Stimulated activated CD8-positive, alpha-beta memory T cell treated with anti-CD3 and anti-CD28 coated beads, Interleukin-15, amount 100 ng/mL, for 48 hours (primary cell): ENCODE measurements at regions not wholly inside any gene's neighbourhood (a gene's known extent, or its start where the extent isn't known, plus 50 kb on each side); places are given as distances from the start of the nearest gene placed in this dataset.

Experiments used
- DNase-seq, 2 donors: peaks; one replicate each; pipeline ENCODE4 v3.0.0-alpha.2; 2020; ENCODE audit warnings: low read depth in 2 of 2

DNA sequence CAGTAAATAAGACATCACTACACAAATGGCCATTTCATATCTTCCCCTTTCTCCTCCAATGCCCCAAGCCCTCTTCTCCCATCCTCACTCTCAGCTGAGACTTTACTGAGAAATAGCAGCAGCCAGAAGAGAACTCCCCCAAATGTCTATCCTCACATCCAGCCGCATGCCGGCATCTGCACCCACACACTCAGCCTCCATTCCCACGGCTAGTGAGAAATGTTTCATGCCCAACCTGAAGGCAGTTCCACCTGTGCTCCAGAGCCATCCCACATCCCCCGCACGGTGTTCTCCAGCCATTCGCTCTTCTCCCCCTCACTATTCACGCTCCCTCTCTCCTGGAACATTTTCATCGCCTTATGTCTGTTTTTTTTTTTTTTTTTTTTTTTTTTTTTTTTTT is 208.7 kb upstream of the DIO3 start:
- no peak for DNase-seq

DNA sequence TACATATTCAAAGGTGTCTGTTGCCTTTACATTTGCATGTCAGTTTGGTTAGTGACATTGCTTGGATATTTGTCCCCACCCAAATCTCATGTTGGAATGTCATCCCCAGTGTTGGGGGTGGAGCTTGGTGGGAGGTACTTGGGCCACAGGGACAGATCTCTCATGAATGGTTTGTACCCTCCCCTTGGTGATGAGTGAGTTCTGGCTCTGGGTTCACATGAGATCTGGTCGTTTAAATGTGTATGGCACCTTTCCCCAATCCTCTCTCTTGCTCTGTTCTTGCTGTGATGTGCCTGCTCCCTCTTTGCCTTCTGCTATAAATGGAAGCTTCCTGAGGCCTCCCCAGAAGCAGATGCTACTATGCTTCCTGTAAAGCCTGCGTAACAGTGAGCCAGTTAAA is 207.9 kb upstream of the DIO3 start:
- no peak for DNase-seq

DNA sequence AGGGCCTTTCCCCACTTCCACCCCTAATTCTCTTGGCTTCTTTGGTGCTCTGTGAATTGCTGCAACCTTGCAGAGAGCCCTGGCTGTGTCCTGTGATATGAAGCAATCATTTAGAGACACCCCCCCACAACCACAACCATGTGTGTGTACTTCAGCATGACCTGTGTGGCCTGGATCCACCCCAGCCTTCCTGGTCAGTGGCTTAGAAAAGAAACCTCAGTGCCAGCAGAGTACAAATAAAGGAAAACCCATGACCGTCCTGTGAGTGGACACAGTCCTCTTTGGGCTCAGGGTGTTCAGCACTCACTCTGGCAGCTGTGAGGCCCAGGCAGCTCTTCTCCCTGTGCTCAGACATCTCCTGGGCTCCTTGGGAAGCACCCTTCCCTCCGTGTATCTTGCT is 206.6 kb upstream of the DIO3 start:
- DNase-seq, result no peak

DNA sequence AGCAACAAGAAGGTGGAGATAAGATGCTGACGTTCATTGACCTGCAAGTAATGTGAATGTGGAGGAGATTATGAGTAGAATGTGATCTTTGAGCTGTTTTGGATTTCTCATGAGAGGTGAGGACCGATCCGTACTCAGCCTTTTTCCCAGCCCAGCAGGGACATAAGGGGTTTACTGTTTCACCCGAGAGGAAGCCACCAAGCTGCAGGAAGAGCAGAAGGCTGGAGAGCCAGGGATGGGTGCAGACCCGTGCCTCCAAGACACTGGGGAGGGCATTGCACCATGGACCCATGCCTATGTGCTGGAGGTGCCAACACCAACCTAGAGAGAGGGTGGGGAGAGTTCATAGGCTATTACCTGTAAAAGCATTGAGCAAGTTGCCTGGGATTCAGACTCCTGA is 206.0 kb upstream of the DIO3 start:
- no peak for DNase-seq

DNA sequence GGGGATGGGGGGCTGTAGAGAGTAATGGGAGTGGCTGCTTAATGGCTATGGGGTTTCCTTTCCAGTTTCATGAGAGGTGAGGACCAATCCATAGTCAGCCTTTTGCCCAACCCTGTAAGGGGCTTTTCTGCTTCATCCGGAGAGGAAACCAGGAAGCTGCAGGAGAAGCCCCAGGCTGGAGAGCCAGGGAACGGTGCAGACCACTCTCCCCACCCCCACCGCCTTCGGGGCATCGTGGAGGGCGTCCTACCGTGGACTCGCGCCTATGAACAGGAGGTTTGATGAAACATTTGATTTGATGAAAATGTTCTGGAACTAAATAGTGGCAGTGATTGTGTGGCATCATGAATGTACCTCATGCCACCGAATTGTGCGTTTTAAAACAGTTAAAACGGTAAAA is 204.3 kb upstream of the DIO3 start:
- DNase-seq, result no peak

DNA sequence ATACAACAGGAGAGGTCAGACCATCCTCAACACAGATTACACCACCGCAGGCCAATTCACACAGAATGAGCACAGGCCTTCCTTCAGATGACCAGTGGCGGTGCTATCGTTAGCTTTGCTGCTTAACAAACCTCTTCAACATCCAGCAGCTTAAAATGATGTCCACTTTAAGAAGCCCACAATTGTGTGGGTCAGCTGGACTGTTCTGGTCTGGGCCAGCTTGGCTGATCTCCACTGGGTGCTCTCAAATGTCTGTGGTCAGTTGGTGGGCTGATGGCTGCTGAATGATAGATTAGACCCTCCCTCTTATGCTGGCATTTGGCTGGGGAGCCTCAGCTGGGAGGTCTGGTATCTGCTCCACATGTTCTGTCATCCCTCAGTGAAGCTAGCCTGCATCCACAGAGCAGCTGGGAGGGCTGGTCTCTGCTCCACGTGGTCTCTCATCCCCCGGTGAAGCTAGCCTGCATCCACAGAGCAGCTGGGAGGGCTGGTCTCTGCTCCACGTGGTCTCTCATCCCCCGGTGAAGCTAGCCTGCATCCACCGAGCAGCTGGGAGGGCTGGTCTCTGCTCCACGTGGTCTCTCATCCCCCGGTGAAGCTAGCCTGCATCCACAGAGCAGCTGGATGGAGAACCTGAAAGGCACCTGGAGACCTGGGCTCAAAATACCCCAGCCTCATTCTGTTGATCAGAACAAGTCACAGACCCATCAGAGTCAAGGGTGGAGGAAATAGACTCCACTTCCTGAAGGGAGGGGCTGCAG is 203.6 kb upstream of the DIO3 start:
- DNase-seq, result no peak

DNA sequence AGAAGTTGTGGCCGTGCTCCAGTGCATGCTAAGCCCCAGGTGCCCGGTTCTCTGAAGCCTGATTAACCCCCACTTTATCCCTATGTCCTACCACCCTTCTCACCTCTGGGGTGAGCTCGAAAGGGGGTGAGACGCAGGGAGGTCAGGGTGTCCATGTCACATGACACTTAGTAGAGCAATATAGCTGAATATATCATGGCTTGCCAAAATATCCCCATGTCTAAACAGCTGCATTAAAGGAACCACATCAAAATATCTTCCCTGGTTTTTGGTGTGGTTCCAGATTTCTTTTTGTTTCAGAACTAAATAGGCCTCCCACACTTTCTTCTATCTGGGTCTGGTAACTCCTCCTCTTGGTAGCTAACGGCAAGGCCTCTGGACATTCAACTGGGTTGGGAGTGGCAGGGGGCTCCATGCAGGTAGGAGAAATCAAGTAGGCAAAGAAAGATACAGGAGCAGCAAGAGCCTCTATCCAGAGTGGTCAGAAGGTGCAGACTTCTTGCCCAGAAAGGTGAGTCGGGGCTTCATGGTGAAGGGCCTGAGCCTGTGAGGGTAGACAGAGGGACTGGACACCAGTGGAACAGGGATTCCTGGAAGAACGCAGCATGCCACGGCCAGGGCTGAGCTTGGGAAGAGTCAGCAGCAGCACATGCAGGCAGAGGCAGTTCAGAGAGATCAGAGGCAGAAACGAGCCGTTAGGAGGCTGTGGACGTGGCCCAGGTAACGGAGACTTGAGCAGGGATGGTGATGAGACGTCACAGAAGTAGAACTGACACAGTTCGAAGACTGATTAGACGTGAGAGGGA is 202.8 kb upstream of the DIO3 start:
- DNase-seq, result no peak

DNA sequence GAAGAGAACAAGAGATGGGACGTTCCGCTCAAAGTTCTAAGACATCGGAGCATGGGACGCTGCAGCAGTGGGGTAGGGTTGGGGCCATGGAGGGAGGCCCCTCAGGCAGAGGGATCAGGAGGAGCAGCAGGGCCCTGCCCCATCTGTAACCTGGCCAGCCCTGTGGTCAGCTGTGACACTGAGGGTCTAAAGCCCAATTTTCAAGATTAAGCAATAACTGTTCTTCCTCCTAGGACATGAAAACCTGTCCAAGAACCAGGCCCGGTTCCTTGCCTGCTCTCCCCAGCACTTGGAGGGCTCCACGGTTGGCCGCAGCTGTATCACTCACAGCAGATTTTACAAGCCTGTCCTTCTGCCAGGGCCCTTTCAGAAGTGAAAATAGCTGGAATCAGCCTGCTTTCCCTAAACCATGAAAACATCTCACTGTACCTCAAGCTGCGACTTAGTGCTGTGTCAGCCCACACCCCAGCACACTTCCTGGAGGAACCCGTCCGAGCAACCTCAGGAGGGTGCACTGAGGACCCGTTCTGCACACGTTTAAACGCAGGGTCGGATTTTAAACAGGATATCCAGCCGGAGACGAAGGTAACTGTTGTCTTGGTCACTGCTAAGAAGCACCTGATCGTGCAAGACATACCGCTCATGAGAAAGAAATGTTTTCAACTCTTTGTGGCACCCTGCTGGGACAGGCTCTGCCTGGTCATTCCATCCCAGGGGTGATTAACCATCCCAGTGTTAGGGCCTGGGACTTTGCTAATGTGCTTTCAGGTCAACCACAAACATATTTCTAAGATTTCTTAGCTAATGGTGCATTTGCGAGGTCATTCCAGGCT is 201.9 kb upstream of the DIO3 start:
- no peak for DNase-seq

DNA sequence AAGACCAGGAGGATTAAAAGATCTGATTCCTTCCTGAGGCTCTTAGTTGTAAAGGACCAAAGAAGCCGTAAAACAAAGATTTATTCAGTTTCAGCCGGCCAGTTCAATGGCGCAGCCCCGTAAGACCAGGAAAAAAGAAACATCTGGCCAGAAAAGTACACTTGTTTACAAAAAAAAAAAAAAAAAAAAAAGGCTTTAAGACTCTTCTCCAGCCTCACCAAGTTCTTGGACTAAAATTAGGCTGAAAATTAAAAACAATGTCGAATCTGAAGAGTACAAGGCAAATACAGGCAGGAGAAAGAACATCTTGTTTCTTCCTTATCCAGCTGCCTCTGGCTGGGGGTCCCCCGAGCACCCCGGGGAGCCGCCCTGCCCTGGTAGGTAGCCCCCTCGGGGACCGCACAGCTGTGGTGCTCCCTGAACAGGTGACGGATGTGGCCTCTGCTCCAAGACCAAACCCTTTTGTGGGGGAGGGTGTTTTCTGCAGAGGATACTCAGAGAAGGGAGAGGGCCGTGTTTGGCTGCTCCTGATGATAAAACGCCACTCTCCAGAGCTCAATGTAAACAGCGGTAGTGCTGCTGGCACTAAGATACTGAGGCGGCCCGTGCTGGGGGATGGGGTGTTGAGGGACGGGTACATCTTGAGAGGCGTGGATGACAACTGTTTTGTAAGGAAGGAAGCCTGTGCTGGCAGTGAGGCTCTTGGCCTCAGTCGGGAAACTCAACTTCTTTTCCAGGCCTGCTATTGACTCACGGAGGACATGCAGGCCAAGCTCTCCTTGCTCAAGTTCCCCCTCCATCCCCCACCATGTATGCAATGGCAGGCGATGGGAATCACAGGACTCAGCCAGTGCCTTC is 201.0 kb upstream of the DIO3 start:
- DNase-seq, result no peak

DNA sequence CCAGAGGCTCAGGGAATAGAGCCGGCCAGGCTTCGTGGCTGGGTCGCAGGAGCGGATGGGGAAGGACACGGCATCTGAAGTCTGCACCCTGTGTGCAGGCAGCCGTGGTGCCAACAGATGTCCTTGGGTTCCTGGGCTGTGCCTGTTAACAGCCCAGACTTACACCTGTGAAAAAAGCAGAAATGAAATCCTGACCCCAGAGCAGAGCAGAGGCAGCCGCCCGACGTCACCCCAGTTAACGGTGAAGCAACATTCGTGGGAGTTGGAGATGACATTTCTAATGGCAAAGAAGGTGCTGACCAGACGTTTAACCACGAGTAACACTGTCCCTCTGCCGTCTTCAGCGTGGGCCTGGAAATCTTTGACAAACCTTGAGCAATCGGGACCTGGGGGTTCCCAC is 200.3 kb upstream of the DIO3 start:
- DNase-seq, result no peak

DNA sequence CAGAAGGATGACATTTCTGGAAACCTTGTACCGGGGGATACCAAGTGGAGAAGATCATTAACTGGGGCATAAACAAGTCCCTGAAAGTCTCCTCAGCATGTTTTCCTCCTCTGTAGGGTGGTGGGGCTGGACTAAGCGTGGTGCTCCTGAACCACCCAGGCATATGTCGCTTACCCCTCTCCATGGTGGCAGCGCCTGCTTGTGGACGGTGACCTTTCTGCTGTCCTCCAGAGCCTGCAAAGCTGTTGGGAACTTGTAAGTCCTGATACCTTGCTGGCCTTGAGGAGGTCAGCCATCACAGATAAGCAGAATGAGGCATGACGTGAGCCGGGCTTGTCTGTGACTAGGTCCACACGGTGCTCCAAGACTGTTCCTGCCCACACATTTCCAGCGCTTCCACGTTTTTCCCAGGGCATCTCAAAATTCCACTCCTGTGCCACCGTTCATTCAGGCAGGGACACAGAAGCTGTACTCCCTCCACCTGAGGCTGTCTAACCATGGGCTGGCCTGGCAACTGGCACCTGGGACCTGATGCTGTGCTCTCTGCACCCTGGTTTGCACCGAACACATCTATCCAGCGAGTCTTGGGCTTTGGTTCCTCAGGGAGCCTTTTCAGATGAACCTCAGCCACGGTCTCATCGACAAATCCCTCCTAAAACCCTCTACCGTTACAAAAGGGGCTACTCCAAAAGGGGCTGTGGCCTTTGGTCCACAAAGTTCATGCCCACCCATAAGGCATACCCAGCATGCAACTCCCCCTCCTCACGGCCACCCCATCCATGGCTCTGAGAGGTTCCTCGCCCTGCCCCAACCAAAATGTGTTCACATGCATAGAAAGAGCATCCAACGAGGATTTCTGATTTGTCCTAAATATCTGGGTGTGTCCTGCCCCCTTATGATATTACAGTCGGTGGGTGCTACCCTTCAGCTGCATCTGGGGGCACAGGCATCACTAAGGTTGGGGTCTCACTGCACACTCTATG is 199.6 kb upstream of the DIO3 start:
- DNase-seq, result no peak

DNA sequence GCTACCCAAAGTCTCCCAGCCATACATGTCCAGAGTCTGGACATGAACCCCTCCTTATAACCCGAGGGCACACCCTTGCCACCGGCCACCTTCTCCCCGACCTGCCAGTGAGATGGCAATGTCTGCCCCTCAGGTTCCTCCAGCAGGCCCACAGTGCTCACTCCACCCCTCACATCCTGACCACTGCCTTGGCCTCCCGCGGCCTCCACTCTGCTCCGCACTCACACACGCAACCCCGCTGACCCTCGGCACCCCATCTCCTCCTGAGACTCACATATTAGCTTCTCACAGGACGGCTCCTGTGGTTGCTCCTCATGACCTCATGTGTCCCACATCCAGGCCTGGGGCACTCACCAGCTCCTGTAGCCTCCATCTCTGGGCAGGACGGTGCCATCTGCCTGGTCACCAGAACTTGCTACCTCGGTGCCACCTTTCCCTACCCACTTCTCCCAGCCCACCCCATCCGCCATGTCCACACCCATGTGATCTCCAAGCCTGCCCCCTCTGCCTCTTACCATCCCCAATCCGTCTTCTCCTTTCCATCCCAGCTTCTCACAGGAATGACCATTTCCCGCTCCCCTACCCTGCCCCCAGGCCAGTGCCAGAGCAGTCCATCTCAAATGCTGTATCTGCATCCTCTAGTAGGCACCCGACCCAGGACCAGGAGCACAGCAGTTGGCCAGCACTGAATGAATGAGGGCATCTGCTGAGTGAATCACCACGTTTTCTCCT is 198.6 kb upstream of the DIO3 start:
- DNase-seq, result no peak

DNA sequence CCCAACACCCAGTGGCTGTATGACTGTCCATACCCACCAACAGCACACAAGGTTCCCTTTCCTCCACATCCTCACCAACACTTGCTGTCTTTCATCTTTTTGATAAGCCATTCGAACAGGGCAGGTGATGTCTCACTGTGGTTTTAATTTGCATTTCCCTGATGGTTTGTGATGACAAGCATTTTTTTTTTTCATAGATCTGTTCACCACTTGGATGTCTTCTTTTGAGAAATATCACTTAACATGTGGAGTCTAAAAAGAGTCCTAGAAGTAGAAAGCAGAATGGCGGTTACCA is 198.1 kb upstream of the DIO3 start:
- no peak for DNase-seq

DNA sequence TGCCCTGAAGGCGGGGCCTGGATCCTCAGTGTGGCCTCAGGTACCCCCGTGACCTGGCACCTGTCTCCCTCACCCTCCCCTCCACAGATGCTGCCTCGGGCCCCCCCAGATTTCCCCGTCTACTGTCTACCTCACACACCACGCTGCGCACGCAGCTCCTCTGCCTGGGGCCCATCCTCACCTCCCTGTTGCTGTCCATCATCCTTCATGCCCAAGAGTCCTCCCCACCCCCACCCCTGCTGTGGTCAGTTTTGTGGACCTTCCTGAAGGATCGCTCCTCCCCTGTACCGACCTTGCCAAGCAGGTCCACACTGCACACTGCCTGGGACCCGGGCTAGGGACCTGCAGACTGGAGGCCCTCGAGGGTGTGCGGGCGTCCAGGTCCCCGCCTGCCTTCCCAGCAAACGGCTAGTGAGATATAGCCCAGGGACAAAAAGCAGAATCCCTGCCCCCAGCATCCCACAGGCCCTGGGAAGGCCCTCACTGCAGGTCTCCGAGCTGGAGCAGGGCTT is 197.4 kb upstream of the DIO3 start:
- DNase-seq, result no peak

DNA sequence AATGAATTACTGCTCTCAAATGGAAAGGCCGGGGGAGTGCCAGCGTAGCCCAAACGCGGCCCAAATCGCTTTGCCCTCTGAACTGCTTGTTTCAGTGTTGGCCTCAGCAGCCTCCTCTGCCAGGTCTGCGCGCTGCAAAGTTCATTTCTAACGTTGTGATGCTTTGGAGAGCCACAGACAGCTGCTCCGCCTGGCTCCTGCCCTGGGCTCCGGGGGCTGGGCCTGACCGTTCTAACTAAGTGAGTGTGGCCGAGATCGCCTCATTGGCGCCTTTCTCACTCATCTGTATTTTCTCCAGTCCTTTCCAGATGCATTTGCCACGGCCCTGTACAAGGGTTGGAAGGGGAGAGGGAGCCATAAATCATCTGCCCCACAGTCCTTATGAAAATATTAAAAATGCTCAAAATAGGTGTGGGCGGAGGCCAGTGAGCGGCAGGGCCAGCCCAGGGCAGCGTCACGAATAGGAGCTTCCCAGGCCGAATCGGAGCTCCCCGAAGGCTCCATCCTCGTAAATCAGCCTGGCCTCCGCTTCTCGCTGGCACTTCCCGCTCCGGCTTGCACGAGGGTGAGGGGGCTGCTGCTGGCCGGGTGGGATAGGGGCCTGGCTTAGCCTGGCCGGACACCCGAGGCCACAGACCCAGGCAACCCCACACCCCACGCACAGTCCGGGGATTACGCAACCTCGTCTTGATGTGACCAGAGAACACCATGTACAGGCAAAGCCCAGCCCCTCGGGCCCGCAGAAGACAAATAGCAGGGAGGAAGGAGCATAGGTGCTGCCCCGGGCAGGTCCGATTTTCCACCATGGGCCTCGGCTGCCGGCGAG is 196.6 kb upstream of the DIO3 start:
- no peak for DNase-seq

DNA sequence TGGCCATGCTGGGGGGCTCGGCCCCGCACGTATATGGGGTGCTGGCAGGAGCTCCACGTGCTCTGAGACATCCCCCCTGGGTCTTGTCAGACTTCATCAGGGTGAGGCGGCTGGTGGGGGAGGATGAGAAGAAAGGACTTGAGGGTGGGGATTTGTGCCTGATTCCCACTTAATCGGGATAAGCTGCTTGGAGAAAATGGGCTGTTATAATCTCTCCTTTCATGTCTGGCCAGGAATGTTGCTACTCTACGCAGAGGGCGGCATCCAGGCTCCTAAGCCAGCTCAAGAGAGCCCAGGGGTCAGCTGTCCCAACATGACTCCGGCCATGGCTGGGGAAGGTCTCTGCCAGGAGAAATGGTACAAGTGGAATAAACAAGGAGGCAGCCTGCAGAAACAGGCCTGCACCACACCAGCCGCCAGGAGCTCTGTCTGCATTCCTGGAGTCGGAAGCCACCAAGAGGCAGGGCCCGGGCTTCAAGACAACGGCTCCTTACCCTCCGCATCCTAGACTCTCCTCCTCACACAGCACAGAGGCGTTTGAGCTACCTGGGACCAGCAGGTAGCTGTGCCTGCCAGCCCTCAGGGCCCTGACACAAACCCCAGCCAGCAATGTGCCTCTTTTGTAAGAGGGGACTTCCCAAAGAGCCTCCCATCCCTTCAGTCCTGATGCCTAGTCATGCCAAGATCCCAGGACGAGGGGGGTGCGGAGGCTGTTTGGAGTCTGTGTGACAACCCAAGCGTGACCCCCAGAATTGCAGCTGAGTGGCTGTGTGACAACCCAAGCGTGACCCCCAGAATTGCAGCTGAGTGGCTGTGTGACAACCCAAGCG is 195.8 kb upstream of the DIO3 start:
- DNase-seq, result no peak

DNA sequence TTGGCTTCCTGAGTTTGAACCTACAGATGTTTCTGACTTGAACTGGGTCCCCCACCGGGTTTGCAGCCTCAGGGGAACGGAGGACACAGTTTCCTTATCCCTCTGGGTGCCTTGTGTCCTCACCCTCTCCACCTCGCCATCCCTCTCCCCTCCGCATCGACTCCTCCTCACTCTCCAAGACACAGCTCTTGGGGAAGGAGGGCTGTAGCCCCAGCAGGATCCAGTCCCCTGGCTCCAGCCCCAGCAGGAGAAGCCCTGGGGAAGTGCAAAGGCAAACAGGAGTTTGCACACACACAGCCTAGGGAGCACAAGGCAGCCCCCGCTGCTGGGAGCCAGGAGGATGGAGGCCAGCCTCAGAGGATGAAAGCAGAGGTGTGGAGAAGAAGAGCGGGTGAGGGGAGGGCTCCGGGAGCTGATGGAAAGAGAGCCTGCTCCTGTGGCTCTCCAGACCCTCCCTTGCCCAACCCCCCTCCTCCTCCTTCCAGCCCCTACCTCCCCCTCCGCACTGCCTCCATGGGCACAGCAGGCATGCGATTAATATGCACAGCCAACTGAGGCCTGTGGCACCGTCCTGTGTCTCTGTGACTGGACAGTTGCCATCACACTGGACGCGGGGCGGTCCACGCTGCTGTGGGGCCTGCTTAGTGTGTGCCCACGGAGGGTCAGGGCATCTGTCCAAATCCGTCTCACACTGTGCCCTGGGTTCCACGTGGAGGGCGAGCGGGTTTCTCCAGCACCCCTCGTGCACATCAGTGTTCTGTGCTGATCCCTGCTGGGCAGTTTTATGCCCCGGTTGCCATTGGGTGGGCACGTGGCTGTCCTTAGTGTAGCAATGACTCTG is 193.7 kb upstream of the DIO3 start:
- DNase-seq, result no peak
